Endothelial cell (in vitro differentiated cells): ENCODE measurements at regions not wholly inside any gene's neighbourhood (a gene's known extent, or its start where the extent isn't known, plus 50 kb on each side); places are given as distances from the start of the nearest gene placed in this dataset.

Experiments used
- DNase-seq: peaks from one replicate; pipeline ENCODE4 v3.0.0; 2021; ENCODE audit warnings: low spot score
- H3K27ac Mint-ChIP-seq: one replicate; pipeline ENCODE4 v1.8.0; 2021; ENCODE audit warnings: mixed read lengths, inconsistent platforms; ENCODE audit not compliant: unreplicated experiment
- H3K27me3 Mint-ChIP-seq: one replicate; pipeline ENCODE4 v1.8.0; 2021; ENCODE audit warnings: mild to moderate bottlenecking, moderate library complexity, mixed read lengths, inconsistent platforms; ENCODE audit not compliant: unreplicated experiment
- H3K36me3 Mint-ChIP-seq: one replicate; pipeline ENCODE4 v1.8.0; 2021; ENCODE audit warnings: mild to moderate bottlenecking, low read depth, mixed read lengths, inconsistent platforms; ENCODE audit not compliant: unreplicated experiment
- H3K4me1 Mint-ChIP-seq: one replicate; pipeline ENCODE4 v1.8.0; 2021; ENCODE audit warnings: mild to moderate bottlenecking, mixed read lengths, inconsistent platforms; ENCODE audit not compliant: unreplicated experiment
- H3K4me3 Mint-ChIP-seq: one replicate; pipeline ENCODE4 v1.8.0; 2021; ENCODE audit warnings: mild to moderate bottlenecking, mixed read lengths, inconsistent platforms; ENCODE audit not compliant: unreplicated experiment
- H3K9me3 Mint-ChIP-seq: one replicate; pipeline ENCODE4 v1.8.0; 2021; ENCODE audit warnings: mixed read lengths, inconsistent platforms; ENCODE audit not compliant: unreplicated experiment
- CTCF ChIP-seq: fragments of 200-600 bp; sonication (generic); IDR thresholded peaks from one replicate; pipeline ENCODE4 v1.5.0; 2021; ENCODE audit warnings: antibody characterized with exemption; ENCODE audit not compliant: unreplicated experiment

- H3K9me3 Mint-ChIP-seq, result no peaks in the 10 kb centered on the region
- no peak for TF ChIP-seq CTCF
- H3K27ac Mint-ChIP-seq, result no peak overlapping the region
- H3K4me1 Mint-ChIP-seq, result peaks cover 6% of the 10 kb centered on the region
- H3K36me3 Mint-ChIP-seq, result no peaks in the 10 kb centered on the region
- no peak overlapping the region for H3K4me3 Mint-ChIP-seq
- no peak for DNase-seq
- H3K27me3 Mint-ChIP-seq, result peaks cover 5% of the 10 kb centered on the region
Observed at GRCh38 chr3:194218646-194219453, 82.9 kb downstream of the HES1 start.

GRCh38 chr3:194219826-194220410 lies 84.0 kb downstream of the HES1 start:
- Mint-ChIP-seq H3K27me3 (peaks cover 8% of the 10 kb centered on the region), H3K4me1 (peaks cover 10% of the 10 kb centered on the region), H3K36me3 (no peaks in the 10 kb centered on the region), H3K4me3 (no peak overlapping the region), H3K9me3 (no peaks in the 10 kb centered on the region), H3K27ac (no peak overlapping the region)
- DNase-seq, result no peak
- TF ChIP-seq CTCF, result no peak

GRCh38 chr3:194220901-194221326 lies 85.0 kb downstream of the HES1 start:
- H3K9me3 Mint-ChIP-seq, result no peaks in the 10 kb centered on the region
- no peak overlapping the region for H3K4me3 Mint-ChIP-seq
- H3K27ac Mint-ChIP-seq, result no peak overlapping the region
- peaks cover 10% of the 10 kb centered on the region for H3K4me1 Mint-ChIP-seq
- H3K36me3 Mint-ChIP-seq, result no peaks in the 10 kb centered on the region
- TF ChIP-seq CTCF, result no peak
- DNase-seq, result no peak
- peaks cover 9% of the 10 kb centered on the region for H3K27me3 Mint-ChIP-seq

- H3K4me3 Mint-ChIP-seq, result no peak overlapping the region
- H3K27ac Mint-ChIP-seq, result no peak overlapping the region
- DNase-seq, result no peak
- TF ChIP-seq CTCF, result no peak
- no peaks in the 10 kb centered on the region for H3K9me3 Mint-ChIP-seq
- peaks cover 9% of the 10 kb centered on the region for H3K27me3 Mint-ChIP-seq
- no peaks in the 10 kb centered on the region for H3K36me3 Mint-ChIP-seq
- H3K4me1 Mint-ChIP-seq, result peaks cover 10% of the 10 kb centered on the region
Observed at GRCh38 chr3:194221336-194221735, 85.4 kb downstream of the HES1 start.

GRCh38 chr3:194223951-194224350 lies 88.0 kb downstream of the HES1 start:
- H3K36me3 Mint-ChIP-seq, result no peaks in the 10 kb centered on the region

More at GRCh38 chr3:194223951-194224350, 88.0 kb downstream of the HES1 start:
- no peak for DNase-seq
- Mint-ChIP-seq H3K27ac (no peak overlapping the region), H3K4me1 (peaks cover 10% of the 10 kb centered on the region), H3K4me3 (no peak overlapping the region), H3K27me3 (peaks cover 9% of the 10 kb centered on the region), H3K9me3 (no peaks in the 10 kb centered on the region)
- TF ChIP-seq CTCF, result no peak
